B cell (primary cell): ENCODE measurements at regions not wholly inside any gene's neighbourhood (a gene's known extent, or its start where the extent isn't known, plus 50 kb on each side); places are given as distances from the start of the nearest gene placed in this dataset.

ENCODE experiments used
- CTCF ChIP-seq: fragments of 200-600 bp; IDR thresholded peaks from one replicate; pipeline ENCODE4 v1.8.0; 2022; ENCODE audit warnings: antibody characterized with exemption, mild to moderate bottlenecking
- EZH2 ChIP-seq: IDR thresholded peaks from 2 replicates; pipeline ENCODE4 v1.6.1; 2012; ENCODE audit warnings: borderline replicate concordance, low read depth, mild to moderate bottlenecking, moderate library complexity, low read length; ENCODE audit not compliant: insufficient read depth, poor library complexity, severe bottlenecking

- no peak for TF ChIP-seq CTCF
- no peak for TF ChIP-seq EZH2
Observed at GRCh38 chr2:240253583-240254145, 113.2 kb upstream of the OTOS start.
